Glutamatergic neuron (in vitro differentiated cells): ENCODE measurements at regions not wholly inside any gene's neighbourhood (a gene's known extent, or its start where the extent isn't known, plus 50 kb on each side); places are given as distances from the start of the nearest gene placed in this dataset.

Experiments
- DNase-seq: peaks from one replicate; pipeline ENCODE4 v3.0.0; 2022
- H3K27ac Mint-ChIP-seq: one replicate; pipeline ENCODE4 v1.8.0; 2020; ENCODE audit warnings: mild to moderate bottlenecking, mixed read lengths, inconsistent platforms; ENCODE audit not compliant: unreplicated experiment
- H3K27me3 Mint-ChIP-seq: one replicate; pipeline ENCODE4 v1.8.0; 2020; ENCODE audit warnings: mild to moderate bottlenecking, moderate library complexity, mixed read lengths, inconsistent platforms; ENCODE audit not compliant: unreplicated experiment
- H3K36me3 Mint-ChIP-seq: one replicate; pipeline ENCODE4 v1.8.0; 2020; ENCODE audit warnings: mild to moderate bottlenecking, mixed read lengths, inconsistent platforms; ENCODE audit not compliant: unreplicated experiment
- H3K4me1 Mint-ChIP-seq: one replicate; pipeline ENCODE4 v1.8.0; 2020; ENCODE audit warnings: mild to moderate bottlenecking, low read depth, mixed read lengths, inconsistent platforms; ENCODE audit not compliant: unreplicated experiment
- H3K4me3 Mint-ChIP-seq: one replicate; pipeline ENCODE4 v1.8.0; 2020; ENCODE audit warnings: mild to moderate bottlenecking, mixed read lengths, inconsistent platforms; ENCODE audit not compliant: unreplicated experiment
- H3K9me3 Mint-ChIP-seq: one replicate; pipeline ENCODE4 v1.8.0; 2020; ENCODE audit warnings: mild to moderate bottlenecking, moderate library complexity, mixed read lengths, inconsistent platforms; ENCODE audit not compliant: unreplicated experiment
- CTCF ChIP-seq: fragments of 200-600 bp; sonication (generic); IDR thresholded peaks from one replicate; pipeline ENCODE4 v1.5.0; 2021; ENCODE audit not compliant: partially characterized antibody, unreplicated experiment

GRCh38 chr12:115504306-115505290, 772.9 kb downstream of the MED13L start:
- DNase-seq, result no peak
- Mint-ChIP-seq H3K4me3 (no peak overlapping the region), H3K27me3 (no peaks in the 10 kb centered on the region), H3K4me1 (no peaks in the 10 kb centered on the region), H3K9me3 (no peaks in the 10 kb centered on the region), H3K27ac (no peak overlapping the region), H3K36me3 (no peaks in the 10 kb centered on the region)
- TF ChIP-seq CTCF, result no peak

- peaks cover 1% of the 10 kb centered on the region for H3K9me3 Mint-ChIP-seq
- no peak overlapping the region for H3K4me3 Mint-ChIP-seq
- H3K4me1 Mint-ChIP-seq, result no peaks in the 10 kb centered on the region
- TF ChIP-seq CTCF, result no peak
- peaks cover 1% of the 10 kb centered on the region for H3K27me3 Mint-ChIP-seq
- no peak overlapping the region for H3K27ac Mint-ChIP-seq
- H3K36me3 Mint-ChIP-seq, result no peaks in the 10 kb centered on the region
- no peak for DNase-seq
These were observed 776.6 kb downstream of the MED13L start for GRCh38 chr12:115500872-115501271.

GRCh38 chr12:115495300-115495699, 782.2 kb downstream of the MED13L start:
- no peak for DNase-seq
- Mint-ChIP-seq H3K27ac (no peak overlapping the region), H3K4me3 (no peak overlapping the region), H3K4me1 (no peaks in the 10 kb centered on the region), H3K27me3 (peaks cover 1% of the 10 kb centered on the region), H3K9me3 (peaks cover 1% of the 10 kb centered on the region), H3K36me3 (no peaks in the 10 kb centered on the region)
- TF ChIP-seq CTCF, result no peak

- DNase-seq, result no peak
- Mint-ChIP-seq H3K4me3 (no peak overlapping the region), H3K27ac (no peak overlapping the region), H3K4me1 (no peaks in the 10 kb centered on the region), H3K9me3 (no peaks in the 10 kb centered on the region), H3K36me3 (no peaks in the 10 kb centered on the region), H3K27me3 (peaks cover 2% of the 10 kb centered on the region)
- TF ChIP-seq CTCF, result no peak
These were observed 784.9 kb downstream of the MED13L start for GRCh38 chr12:115492553-115492952.

GRCh38 chr12:115491511-115492250, 785.8 kb downstream of the MED13L start:
- Mint-ChIP-seq H3K4me1 (no peaks in the 10 kb centered on the region), H3K36me3 (no peaks in the 10 kb centered on the region), H3K27me3 (peaks cover 1% of the 10 kb centered on the region), H3K9me3 (no peaks in the 10 kb centered on the region), H3K27ac (no peak overlapping the region), H3K4me3 (no peak overlapping the region)
- TF ChIP-seq CTCF, result no peak
- no peak for DNase-seq
